H1 (cell line): ENCODE measurements at regions not wholly inside any gene's neighbourhood (a gene's known extent, or its start where the extent isn't known, plus 50 kb on each side); places are given as distances from the start of the nearest gene placed in this dataset.
A peak's percentile ranks its signal among the peaks of the same experiment; 100 is the strongest.

ENCODE experiments used
- CTCF ChIA-PET: fragments of 300-600 bp; sonication (Branson Sonifier 250); formaldehyde crosslinking; loops from one replicate; lab custom pipeline; 2021; ENCODE audit not compliant: partially characterized antibody; lab: Charles Lee
- POLR2A ChIA-PET: fragments of 300-600 bp; sonication (Branson Sonifier 250); formaldehyde crosslinking; loops from one replicate; lab custom pipeline; 2021; ENCODE audit warnings: inconsistent platforms; ENCODE audit not compliant: partially characterized antibody; lab: Charles Lee
- DNase-seq, 2 experiments: peaks; one replicate each; pipeline versions ENCODE4 v3.0.0 to v3.0.0-alpha.2; 2010 to 2022; ENCODE audit warnings: low spot score in 2 of 2, low read depth in 1 of 2, mixed read lengths in 1 of 2
- FAIRE-seq: peaks from 2 replicates; lab custom pipeline; 2011; peaks lifted over from hg19 to GRCh38; lab: Jason Lieb, UNC
- H2AFZ ChIP-seq: 2 replicates; pipeline ENCODE4 v1.8.1; 2012; ENCODE audit warnings: low read length, inconsistent platforms
- H2AK5ac ChIP-seq: 2 replicates; pipeline ENCODE4 v1.6.1; 2013; ENCODE audit warnings: low read depth, low read length
- H2BK120ac ChIP-seq: replicated peaks from 2 replicates; pipeline ENCODE3; 2013; ENCODE audit warnings: low read depth, low read length, inconsistent platforms
- H2BK12ac ChIP-seq: 2 replicates; pipeline ENCODE4 v1.6.1; 2013; ENCODE audit warnings: low read depth, low read length
- H2BK15ac ChIP-seq: 2 replicates; pipeline ENCODE4 v1.6.1; 2013; ENCODE audit warnings: low read length
- H2BK20ac ChIP-seq: 2 replicates; pipeline ENCODE4 v1.6.1; 2013; ENCODE audit warnings: low read length
- H2BK5ac ChIP-seq: 2 replicates; pipeline ENCODE4 v1.6.1; 2013; ENCODE audit warnings: low read depth, low read length
- H3K14ac ChIP-seq: 2 replicates; pipeline ENCODE4 v1.6.1; 2013; ENCODE audit warnings: inconsistent platforms; ENCODE audit not compliant: insufficient read length
- H3K18ac ChIP-seq: 2 replicates; pipeline ENCODE4 v1.6.1; 2013; ENCODE audit warnings: low read length; ENCODE audit errors: extremely low read depth
- H3K23ac ChIP-seq: 2 replicates; pipeline ENCODE4 v1.6.1; 2013; ENCODE audit warnings: inconsistent platforms; ENCODE audit not compliant: insufficient read length
- H3K23me2 ChIP-seq: 2 replicates; pipeline ENCODE4 v1.6.1; 2013; ENCODE audit warnings: low read depth, low read length
- H3K27ac ChIP-seq: 2 replicates; pipeline ENCODE4 v1.6.1; 2011; ENCODE audit warnings: low read depth, low read length, inconsistent platforms
- H3K27me3 ChIP-seq, 4 experiments: replicated peaks in 1 of 4; 1 replicate in 1 of 4; 2 replicates in 3 of 4; pipeline versions ENCODE4 v1.6.1 to v1.8.1; 2011 to 2013; ENCODE audit warnings: low read length in 3 of 4, mild to moderate bottlenecking in 3 of 4, inconsistent platforms in 2 of 4, mixed read lengths in 2 of 4, moderate library complexity in 1 of 4; ENCODE audit not compliant: control insufficient read depth in 3 of 4, insufficient read depth in 3 of 4; ENCODE audit errors: extremely low read depth in 1 of 4
- H3K36me3 ChIP-seq, 4 experiments: 2 replicates each; pipeline versions ENCODE4 v1.6.1 to v1.8.1; 2011 to 2013; ENCODE audit warnings: mild to moderate bottlenecking in 4 of 4, low read length in 3 of 4, moderate library complexity in 2 of 4, control low read depth in 1 of 4, inconsistent platforms in 1 of 4; ENCODE audit not compliant: insufficient read depth in 4 of 4, control insufficient read depth in 2 of 4
- H3K4ac ChIP-seq: replicated peaks from 2 replicates; pipeline ENCODE3; 2013; ENCODE audit warnings: low read length, low read depth, mixed read lengths, inconsistent platforms; ENCODE audit not compliant: insufficient read length
- H3K4me1 ChIP-seq, 4 experiments: replicated peaks in 1 of 4; 1 replicate in 1 of 4; 2 replicates in 3 of 4; pipeline versions ENCODE4 v1.6.1 to v1.8.1; 2011 to 2013; ENCODE audit warnings: low read length in 3 of 4, inconsistent platforms in 2 of 4, mixed read lengths in 1 of 4; ENCODE audit not compliant: insufficient read depth in 4 of 4, control insufficient read depth in 3 of 4
- H3K4me2 ChIP-seq, 2 experiments: 2 replicates each; pipeline versions ENCODE4 v1.6.1 to v1.8.1; 2011 to 2013; ENCODE audit warnings: low read depth in 2 of 2, low read length in 2 of 2, control low read depth in 1 of 2, inconsistent platforms in 1 of 2, mild to moderate bottlenecking in 1 of 2; ENCODE audit not compliant: insufficient read depth in 1 of 2
- H3K4me3 ChIP-seq, 4 experiments: fragments of 200-600, 300-600 bp in 1 of 4; sonication (generic), shearing (Covaris generic), sonication (Bioruptor Twin) in 1 of 4; 2 replicates each; pipeline versions ENCODE4 v1.5.1 to v1.8.1; 2011 to 2016; ENCODE audit warnings: low read length in 4 of 4, low read depth in 3 of 4, control low read depth in 2 of 4, inconsistent platforms in 2 of 4, mild to moderate bottlenecking in 2 of 4, mixed read lengths in 1 of 4, moderate library complexity in 1 of 4; ENCODE audit not compliant: insufficient read depth in 2 of 4; ENCODE audit errors: extremely low read depth in 1 of 4
- H3K56ac ChIP-seq: replicated peaks from 2 replicates; pipeline ENCODE3; 2013; ENCODE audit warnings: low read depth, mild to moderate bottlenecking, mixed read lengths, low read length, inconsistent platforms; ENCODE audit not compliant: insufficient read length
- H3K79me1 ChIP-seq: 2 replicates; pipeline ENCODE4 v1.6.1; 2013; ENCODE audit warnings: low read depth, low read length, control low read depth
- H3K79me2 ChIP-seq, 2 experiments: 2 replicates each; pipeline versions ENCODE4 v1.6.1 to v1.8.1; 2012 to 2013; ENCODE audit warnings: low read length in 2 of 2, mild to moderate bottlenecking in 2 of 2, inconsistent platforms in 1 of 2; ENCODE audit not compliant: insufficient read depth in 2 of 2, control insufficient read depth in 1 of 2
- H3K9ac ChIP-seq, 4 experiments: replicated peaks in 1 of 4; 1 replicate in 1 of 4; 2 replicates in 3 of 4; pipeline versions ENCODE4 v1.6.1 to v1.8.1; 2011 to 2013; ENCODE audit warnings: low read depth in 3 of 4, low read length in 3 of 4, control low read depth in 2 of 4, mild to moderate bottlenecking in 2 of 4, moderate library complexity in 2 of 4, inconsistent platforms in 1 of 4; ENCODE audit errors: extremely low read depth in 1 of 4
- H3K9me3 ChIP-seq, 2 experiments: 2 replicates each; pipeline versions ENCODE4 v1.6.1 to v1.8.1; 2012 to 2013; ENCODE audit warnings: mild to moderate bottlenecking in 2 of 2, moderate library complexity in 2 of 2, control low read depth in 1 of 2, inconsistent platforms in 1 of 2, low read depth in 1 of 2, low read length in 1 of 2, mixed read lengths in 1 of 2; ENCODE audit not compliant: insufficient read depth in 2 of 2
- H4K20me1 ChIP-seq, 2 experiments: replicated peaks in 1 of 2; 2 replicates each; pipeline versions ENCODE3 to v1.8.1; 2011 to 2013; ENCODE audit warnings: inconsistent platforms in 2 of 2, low read length in 2 of 2, mild to moderate bottlenecking in 1 of 2; ENCODE audit not compliant: insufficient read depth in 2 of 2, control insufficient read depth in 1 of 2
- H4K5ac ChIP-seq: 2 replicates; pipeline ENCODE4 v1.6.1; 2013; ENCODE audit warnings: low read length, low read depth, mixed read lengths, inconsistent platforms; ENCODE audit not compliant: insufficient read length
- H4K8ac ChIP-seq: 2 replicates; pipeline ENCODE4 v1.8.0; 2013; ENCODE audit warnings: mild to moderate bottlenecking, moderate library complexity, low read length, inconsistent platforms; ENCODE audit not compliant: insufficient read depth; ENCODE audit errors: extremely low read depth
- H4K91ac ChIP-seq: replicated peaks from 2 replicates; pipeline ENCODE3; 2013; ENCODE audit warnings: low read length, mixed read lengths, inconsistent platforms; ENCODE audit not compliant: insufficient read length
- JUND ChIP-seq: IDR thresholded peaks from 2 replicates; pipeline ENCODE4 v1.6.1; 2011; ENCODE audit warnings: mild to moderate bottlenecking, improper control_type of control experiment, low read length
- MAFK ChIP-seq: IDR thresholded peaks from 2 replicates; pipeline ENCODE4 v1.6.1; 2012; ENCODE audit warnings: low read depth, mild to moderate bottlenecking, improper control_type of control experiment, low read length
- RAD21 ChIP-seq, 2 experiments: IDR thresholded peaks in 1 of 2; conservative IDR thresholded peaks in 1 of 2; 2 replicates each; pipeline ENCODE4 v1.6.1; 2011; ENCODE audit warnings: low read depth in 2 of 2, low read length in 2 of 2, improper control_type of control experiment in 1 of 2, inconsistent platforms in 1 of 2, mild to moderate bottlenecking in 1 of 2, moderate library complexity in 1 of 2
- RFX5 ChIP-seq: IDR thresholded peaks from 2 replicates; pipeline ENCODE4 v1.6.1; 2011; ENCODE audit warnings: low read depth, low read length, improper control_type of control experiment, borderline replicate concordance
- SAP30 ChIP-seq: fragments of 300-600 bp; sonication (generic); IDR thresholded peaks from 2 replicates; pipeline ENCODE4 v1.7.1; 2012; ENCODE audit warnings: low read length, moderate library complexity, mild to moderate bottlenecking, inconsistent platforms; ENCODE audit not compliant: insufficient read depth, insufficient replicate concordance
- SRF ChIP-seq: IDR thresholded peaks from 2 replicates; pipeline ENCODE4 v1.6.1; 2011; ENCODE audit warnings: mild to moderate bottlenecking, low read depth, low read length, moderate library complexity
- TBP ChIP-seq: IDR thresholded peaks from 2 replicates; pipeline ENCODE4 v1.6.1; 2011; ENCODE audit warnings: low read depth, low read length, improper control_type of control experiment
- WGBS, 2 experiments: shearing (Covaris generic) in 1 of 2; methylation state at CpG; one replicate each; pipeline versions ENCODE4 v1.1.6 to v1.1.7; 2013 to 2015; ENCODE audit warnings: low lambda C conversion rate in 2 of 2, mixed read lengths in 2 of 2, inconsistent platforms in 1 of 2, low coverage in 1 of 2, missing lambda C conversion rate in 1 of 2; ENCODE audit not compliant: insufficient replicate concordance in 2 of 2, insufficient coverage in 1 of 2, insufficient read length in 1 of 2; ENCODE audit errors: extremely low coverage in 1 of 2, missing lambda C conversion rate in 1 of 2; 5-methylcytosine and 5-hydroxymethylcytosine counted together
- TF ChIP-seq, protein P1 (sequence below), 3 experiments: IDR thresholded peaks; 1 replicate in 2 of 3; 2 replicates in 1 of 3; pipeline versions ENCODE4 v1.5.1 to v1.6.1; 2011; ENCODE audit warnings: low read length in 3 of 3, mild to moderate bottlenecking in 3 of 3, inconsistent platforms in 2 of 3, low read depth in 1 of 3, moderate library complexity in 1 of 3; ENCODE audit not compliant: insufficient read depth in 1 of 3; ENCODE audit errors: control extremely low read depth in 1 of 3

GRCh38 chr5:71778678-71779276, 59.7 kb downstream of the CARTPT start:
- H2BK120ac ChIP-seq: no peak overlapping the region
- H4K5ac ChIP-seq: no peak overlapping the region
- H3K14ac ChIP-seq: no peak overlapping the region
- H3K79me1 ChIP-seq: no peaks in the 10 kb centered on the region
- no peak overlapping the region for H4K91ac ChIP-seq
- H2AFZ ChIP-seq: no peak overlapping the region
- CTCF ChIA-PET: interaction anchor here (0.7 to 0.8 kb wide), 3 partner anchors 238 to 503 kb away, joined by 3 to 4 read pairs (median 3); no protein-coding TSS in a partner anchor
- H2BK15ac ChIP-seq: no peak overlapping the region
- H3K4ac ChIP-seq: no peak overlapping the region
- no peaks in the 10 kb centered on the region; a peak in 1 of 7 replicates for H3K4me1 ChIP-seq
- H3K56ac ChIP-seq: no peak overlapping the region
- no peak overlapping the region for H2BK20ac ChIP-seq
- H2AK5ac ChIP-seq: no peak overlapping the region
- WGBS, 2 experiments: 75% methylated on average over 4 of the region's 4 CpGs; no CpG with 5 or more reads in 1 of the 2 experiments
- H2BK5ac ChIP-seq: no peak overlapping the region
- no peaks in the 10 kb centered on the region for H3K9me3 ChIP-seq
- no peak overlapping the region for H3K4me2 ChIP-seq
- no peaks in the 10 kb centered on the region for H3K27me3 ChIP-seq
- H3K9ac ChIP-seq: no peak overlapping the region
- H3K23me2 ChIP-seq: no peaks in the 10 kb centered on the region
- H4K20me1 ChIP-seq: no peaks in the 10 kb centered on the region
- POLR2A ChIA-PET: no interaction called here
- H3K27ac ChIP-seq: no peak overlapping the region
- no peak overlapping the region for H3K23ac ChIP-seq
- FAIRE-seq: peak; percentile 94
- H2BK12ac ChIP-seq: no peak overlapping the region
- H3K4me3 ChIP-seq: no peak overlapping the region
- H3K79me2 ChIP-seq: no peaks in the 10 kb centered on the region
- H3K18ac ChIP-seq: no peak overlapping the region
- H3K36me3 ChIP-seq: no peaks in the 10 kb centered on the region
- no peak for DNase-seq
- no peak overlapping the region for H4K8ac ChIP-seq
- TF ChIP-seq SRF (no peak), TBP (no peak), RAD21 (IDR thresholded peaks at IDR 0.05 in 1 of 2, conservative IDR thresholded peaks at IDR 0.05 in 1 of 2; ENCODE audit: low read depth in 2 of 2, low read length in 2 of 2) (peak; percentile 88 to 90), RFX5 (no peak), MAFK (no peak), JUND (no peak), SAP30 (no peak)
- TF ChIP-seq, protein P1, sequence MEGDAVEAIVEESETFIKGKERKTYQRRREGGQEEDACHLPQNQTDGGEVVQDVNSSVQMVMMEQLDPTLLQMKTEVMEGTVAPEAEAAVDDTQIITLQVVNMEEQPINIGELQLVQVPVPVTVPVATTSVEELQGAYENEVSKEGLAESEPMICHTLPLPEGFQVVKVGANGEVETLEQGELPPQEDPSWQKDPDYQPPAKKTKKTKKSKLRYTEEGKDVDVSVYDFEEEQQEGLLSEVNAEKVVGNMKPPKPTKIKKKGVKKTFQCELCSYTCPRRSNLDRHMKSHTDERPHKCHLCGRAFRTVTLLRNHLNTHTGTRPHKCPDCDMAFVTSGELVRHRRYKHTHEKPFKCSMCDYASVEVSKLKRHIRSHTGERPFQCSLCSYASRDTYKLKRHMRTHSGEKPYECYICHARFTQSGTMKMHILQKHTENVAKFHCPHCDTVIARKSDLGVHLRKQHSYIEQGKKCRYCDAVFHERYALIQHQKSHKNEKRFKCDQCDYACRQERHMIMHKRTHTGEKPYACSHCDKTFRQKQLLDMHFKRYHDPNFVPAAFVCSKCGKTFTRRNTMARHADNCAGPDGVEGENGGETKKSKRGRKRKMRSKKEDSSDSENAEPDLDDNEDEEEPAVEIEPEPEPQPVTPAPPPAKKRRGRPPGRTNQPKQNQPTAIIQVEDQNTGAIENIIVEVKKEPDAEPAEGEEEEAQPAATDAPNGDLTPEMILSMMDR (IDR thresholded peaks at IDR 0.05; ENCODE audit: control extremely low read depth in 1 of 3, insufficient read depth in 1 of 3, low read depth in 1 of 3, low read length in 3 of 3): peak; percentile 39 to 71 (median 52)
